ENCODE measurements at regions not wholly inside any gene's neighbourhood (a gene's known extent, or its start where the extent isn't known, plus 50 kb on each side); places are given as distances from the start of the nearest gene placed in this dataset.

DNA sequence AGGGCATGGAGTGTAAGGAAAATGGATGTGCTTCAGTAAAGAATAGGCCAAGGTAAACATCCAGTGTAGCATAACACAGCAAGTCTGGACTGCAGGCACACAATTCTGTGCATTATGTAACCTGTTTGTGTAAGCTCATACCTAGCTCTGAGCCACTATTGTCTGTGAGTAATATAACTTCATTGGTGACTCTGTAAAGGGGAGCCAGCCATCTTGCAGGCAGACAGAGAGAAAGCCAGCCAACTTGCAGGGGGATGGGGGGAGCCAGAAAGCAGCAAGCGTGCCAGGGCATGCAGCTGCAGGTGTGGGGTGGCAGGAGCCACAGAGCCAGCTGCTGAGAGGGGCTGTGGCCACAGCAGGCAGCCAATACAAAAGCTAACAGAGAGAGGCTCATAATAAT lies 449.2 kb downstream of the IPMK start:
- TF ChIP-seq POLR2A (IDR thresholded peaks at IDR 0.05) (no peak), POLR2AphosphoS5 (IDR thresholded peaks at IDR 0.05) (no peak)
- TF ChIP-seq, protein P1, sequence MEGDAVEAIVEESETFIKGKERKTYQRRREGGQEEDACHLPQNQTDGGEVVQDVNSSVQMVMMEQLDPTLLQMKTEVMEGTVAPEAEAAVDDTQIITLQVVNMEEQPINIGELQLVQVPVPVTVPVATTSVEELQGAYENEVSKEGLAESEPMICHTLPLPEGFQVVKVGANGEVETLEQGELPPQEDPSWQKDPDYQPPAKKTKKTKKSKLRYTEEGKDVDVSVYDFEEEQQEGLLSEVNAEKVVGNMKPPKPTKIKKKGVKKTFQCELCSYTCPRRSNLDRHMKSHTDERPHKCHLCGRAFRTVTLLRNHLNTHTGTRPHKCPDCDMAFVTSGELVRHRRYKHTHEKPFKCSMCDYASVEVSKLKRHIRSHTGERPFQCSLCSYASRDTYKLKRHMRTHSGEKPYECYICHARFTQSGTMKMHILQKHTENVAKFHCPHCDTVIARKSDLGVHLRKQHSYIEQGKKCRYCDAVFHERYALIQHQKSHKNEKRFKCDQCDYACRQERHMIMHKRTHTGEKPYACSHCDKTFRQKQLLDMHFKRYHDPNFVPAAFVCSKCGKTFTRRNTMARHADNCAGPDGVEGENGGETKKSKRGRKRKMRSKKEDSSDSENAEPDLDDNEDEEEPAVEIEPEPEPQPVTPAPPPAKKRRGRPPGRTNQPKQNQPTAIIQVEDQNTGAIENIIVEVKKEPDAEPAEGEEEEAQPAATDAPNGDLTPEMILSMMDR (IDR thresholded peaks at IDR 0.05), result no peak

Data from sigmoid colon (tissue), 4 donors.